Stimulated activated CD4-positive, alpha-beta T cell treated with anti-CD3 and anti-CD28 coated beads, Interleukin-15, amount 100 ng/mL, for 48 hours (primary cell): ENCODE measurements at regions not wholly inside any gene's neighbourhood (a gene's known extent, or its start where the extent isn't known, plus 50 kb on each side); places are given as distances from the start of the nearest gene placed in this dataset.

ENCODE experiments used
- DNase-seq, 2 donors: peaks; one replicate each; pipeline ENCODE4 v3.0.0-alpha.2; 2020; ENCODE audit warnings: low read depth in 2 of 2

GRCh38 chr3:28646435-28646834 is 297.8 kb upstream of the AZI2 start:
- DNase-seq, result no peak

- DNase-seq, result no peak
Measured at GRCh38 chr3:28649266-28649665, 300.6 kb upstream of the AZI2 start.

DNA sequence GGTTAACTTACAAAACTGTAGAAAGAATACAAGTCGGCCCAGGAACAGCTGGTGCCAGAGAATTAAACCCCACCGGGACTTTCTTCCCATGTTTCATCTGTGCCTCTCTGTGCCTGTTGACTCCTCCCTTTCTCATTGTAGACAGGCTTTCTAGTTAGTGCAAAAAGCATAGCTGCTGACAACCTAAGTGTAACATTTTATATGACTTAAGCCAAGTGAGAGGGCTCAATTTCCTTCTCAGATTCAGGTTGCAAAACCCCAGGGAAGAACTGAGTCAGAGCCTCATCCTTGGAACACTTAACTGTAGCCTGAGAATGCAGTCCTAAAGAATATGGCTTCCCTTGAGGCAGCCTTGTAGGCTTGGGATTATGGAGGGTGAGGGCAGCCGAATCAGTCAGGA is 302.5 kb upstream of the AZI2 start:
- no peak for DNase-seq

- no peak for DNase-seq
Measured at GRCh38 chr3:28664123-28664522, 315.5 kb upstream of the AZI2 start.

DNA sequence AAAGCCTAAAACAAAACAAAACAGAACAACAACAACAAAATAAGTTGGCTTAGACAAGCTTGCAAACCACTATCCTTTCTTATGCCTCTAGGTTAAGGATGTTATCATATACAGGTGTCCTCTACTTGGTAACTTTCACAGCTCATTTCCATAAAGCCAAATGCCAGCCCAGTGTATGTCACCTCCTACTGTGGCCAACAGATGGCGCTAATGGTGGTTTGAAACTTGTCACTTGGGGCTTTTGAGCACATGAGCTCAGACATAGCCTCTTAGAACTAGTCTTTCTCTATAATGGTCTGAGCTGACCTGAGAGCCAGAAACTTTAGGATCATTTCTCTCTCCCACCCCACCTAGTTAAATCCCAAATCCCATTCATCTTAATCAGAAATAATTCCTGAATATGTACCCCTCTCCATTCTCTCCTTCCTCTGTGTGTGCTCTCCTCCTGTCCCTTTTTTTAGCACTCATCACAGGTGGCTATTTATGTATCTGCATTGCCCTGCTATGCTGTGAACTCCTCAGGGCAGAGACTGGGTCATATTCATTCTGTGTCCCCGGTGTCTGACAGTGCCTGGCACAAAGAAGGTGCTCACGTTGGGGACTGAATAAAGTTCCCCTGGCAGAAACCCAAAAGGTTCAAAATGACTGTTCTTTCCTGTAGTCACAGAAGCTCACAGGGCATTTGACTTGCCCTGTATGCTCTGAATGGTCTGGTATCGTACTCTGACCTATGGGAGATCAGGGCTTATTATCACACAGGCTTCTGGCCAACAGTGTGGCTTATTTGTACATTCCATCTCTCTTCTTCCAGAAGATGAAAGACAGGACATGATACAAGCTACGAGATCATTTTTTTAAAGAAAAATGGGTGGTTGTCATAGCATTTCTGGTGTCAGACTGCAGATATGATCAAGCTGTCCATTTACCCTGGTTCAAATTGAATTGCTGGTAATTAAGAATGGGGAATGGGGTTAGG is 319.3 kb upstream of the AZI2 start:
- peak; percentile 18 to 31 for DNase-seq

- DNase-seq, result no peak
Measured at GRCh38 chr3:28669870-28670269, 321.2 kb upstream of the AZI2 start.

DNA sequence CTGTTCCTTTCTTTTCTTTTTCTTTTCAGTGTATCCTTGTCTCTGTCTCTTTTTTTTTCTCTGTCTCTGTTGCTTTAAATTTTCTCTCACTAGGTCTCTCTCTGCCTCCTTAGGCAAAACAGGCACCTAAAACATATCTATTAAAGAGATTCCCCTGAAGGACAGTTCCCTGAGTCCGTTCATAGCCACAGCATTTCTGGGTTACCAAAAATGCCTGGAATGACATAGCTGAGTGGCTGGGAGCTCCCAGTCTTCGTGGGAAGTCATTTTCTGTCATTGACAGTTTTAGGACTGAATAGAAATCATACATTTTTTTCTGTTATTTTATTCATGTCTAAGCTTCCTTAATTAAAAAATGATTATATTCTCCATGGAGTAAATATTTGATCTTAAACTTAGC is 323.8 kb upstream of the AZI2 start:
- DNase-seq, result no peak

DNA sequence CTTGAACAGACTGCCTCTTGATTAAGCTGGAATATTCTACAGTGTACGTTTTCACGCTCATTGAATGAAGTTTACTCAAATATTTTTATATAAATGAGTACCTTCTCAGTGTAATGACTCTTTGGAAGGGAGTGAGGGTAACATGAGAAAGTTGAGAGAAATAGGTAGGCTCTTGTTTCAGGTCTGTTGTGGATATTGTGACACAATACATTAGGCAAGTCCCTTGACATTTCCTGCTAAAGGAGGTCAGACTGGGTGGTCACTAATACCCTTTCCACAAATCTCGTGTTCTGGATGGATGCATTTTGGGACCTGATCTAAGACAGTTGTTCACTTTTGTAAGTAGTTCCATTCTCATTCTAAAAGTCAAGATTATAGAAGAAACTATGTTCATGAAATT is 324.8 kb upstream of the AZI2 start:
- no peak for DNase-seq

DNA sequence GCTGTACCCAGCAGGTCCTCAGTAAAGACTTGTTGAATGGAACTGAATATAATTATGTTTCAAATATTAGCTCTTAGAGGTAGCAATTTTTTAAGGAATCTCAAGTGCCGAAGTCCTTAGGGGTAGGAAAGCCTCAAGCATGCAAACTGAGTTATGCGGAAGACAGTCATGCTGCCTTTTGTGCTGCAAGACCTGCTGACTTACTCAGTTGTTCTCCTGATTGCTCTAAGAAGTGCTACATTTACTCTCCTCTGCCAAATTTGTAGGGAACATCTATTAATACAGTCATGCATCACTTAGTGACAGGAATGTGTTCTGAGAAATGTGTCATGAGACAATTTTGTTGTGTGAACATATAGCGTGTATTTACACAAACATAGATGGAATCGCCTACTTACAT is 325.6 kb upstream of the AZI2 start:
- DNase-seq, result no peak

DNA sequence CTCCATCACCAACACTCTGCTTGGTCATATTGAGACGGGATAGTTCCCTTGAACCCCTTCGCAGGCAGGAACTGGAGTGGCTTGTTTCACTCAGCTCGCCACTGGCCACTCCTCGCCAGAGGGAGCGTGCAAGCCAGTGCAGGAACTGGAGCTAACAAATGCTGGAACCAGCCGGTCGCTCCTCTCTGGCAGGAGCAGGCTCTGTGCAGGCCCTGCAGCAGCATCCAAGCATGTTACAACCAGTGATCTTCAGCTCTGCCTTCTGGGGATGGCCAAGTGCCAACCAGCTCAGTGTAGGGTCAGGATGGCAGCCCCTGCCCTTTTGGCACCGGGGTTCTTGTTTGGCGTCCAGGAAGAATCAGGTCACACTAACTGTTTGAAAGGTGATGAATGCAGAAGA is 329.0 kb upstream of the AZI2 start:
- no peak for DNase-seq

- no peak for DNase-seq
Measured at GRCh38 chr3:28678086-28678485, 329.5 kb upstream of the AZI2 start.

DNA sequence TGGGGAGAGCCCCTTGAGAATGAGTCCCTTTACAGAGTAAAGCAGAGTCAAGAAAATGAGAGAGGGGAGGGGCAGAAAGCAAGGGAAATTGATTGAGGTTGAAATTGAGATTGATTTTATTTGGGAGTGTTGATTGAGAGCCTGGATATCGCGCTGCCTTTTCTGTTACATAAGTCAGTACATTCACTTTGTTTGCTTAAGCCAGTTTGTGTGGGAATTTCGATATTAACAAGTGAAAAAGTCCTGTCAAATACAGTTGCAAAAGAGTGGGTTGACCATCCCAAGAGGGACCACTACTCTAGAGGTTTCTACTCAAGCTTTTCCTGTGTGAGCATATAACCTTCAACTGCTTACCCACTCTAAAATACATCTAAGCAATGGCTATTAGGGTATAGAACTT is 331.4 kb upstream of the AZI2 start:
- DNase-seq, result no peak

DNA sequence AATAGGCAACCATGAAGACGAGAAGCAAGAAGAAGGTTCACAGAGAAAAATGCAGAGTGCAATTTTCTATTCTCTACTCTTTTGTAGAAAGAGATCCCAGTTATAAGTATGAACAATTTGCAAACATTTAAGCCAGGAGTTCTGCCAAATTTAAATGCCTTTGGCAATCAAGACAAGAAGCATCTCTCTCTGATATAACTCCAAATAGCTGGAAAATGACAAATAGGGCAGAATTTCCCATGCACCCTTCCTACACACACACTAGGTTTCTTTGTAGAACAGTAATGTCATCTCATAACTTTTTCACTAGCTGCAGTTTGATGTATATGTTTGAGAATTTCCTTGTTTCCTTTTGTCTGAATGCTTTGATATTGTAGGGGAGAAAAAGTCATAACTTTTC is 333.5 kb upstream of the AZI2 start:
- no peak for DNase-seq

- no peak for DNase-seq
Measured at GRCh38 chr3:28690176-28690575, 341.6 kb upstream of the AZI2 start.

DNA sequence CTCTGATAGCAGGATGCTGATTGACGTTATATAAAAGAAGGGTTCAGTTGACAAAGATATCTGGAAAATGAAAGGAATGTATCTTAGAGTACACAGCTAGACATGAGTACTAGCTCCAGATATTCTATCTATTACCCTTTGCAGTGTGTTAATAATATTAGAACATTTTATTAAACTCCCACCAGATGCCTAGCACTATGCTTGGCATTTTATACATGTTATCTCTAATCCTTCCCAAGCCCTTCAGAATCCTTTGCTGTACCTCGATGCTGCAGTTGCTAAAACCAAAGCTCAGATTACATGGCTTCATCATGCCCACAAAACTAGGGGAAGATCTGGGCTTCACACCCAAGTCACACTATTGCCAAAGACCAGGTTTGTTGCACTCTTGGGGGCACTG is 350.1 kb upstream of the AZI2 start:
- no peak for DNase-seq

DNA sequence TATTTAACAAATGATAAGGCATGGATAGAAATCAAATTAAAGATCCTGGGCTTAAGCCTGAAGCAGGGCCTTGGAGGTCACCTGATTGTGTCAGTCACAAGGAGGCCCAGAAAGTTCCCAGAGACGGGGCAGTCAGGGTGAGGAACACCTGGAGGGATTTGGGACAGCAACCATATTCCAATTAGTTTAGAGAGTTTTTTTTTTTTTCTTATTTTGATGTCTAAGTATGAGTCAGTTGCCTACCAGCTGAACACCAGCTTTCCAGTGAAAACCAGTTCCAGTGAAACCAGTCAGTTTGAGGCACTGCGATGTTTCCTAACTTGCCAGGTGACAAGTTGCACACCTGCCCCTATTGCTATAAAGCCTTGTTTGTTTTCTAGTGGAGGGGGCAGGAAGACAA is 350.7 kb upstream of the AZI2 start:
- no peak for DNase-seq

DNA sequence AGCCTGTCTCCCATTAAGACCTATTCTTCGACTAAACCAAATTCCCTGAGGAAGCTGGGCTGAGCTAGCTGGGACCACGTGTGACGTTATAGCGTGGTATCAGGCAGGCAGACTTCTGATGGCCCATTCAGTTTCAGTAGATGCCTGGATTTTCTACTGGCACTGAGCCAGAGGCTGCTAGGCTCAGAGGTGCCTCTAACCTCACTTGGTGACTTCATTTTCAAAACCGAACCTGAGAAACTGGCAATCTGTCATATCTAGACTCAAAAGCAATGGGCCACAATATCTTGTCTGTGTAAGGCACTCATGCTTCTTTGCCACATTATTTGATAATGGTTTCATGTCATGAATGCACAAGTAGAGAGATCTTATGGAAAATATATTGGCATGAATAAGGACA is 352.1 kb upstream of the AZI2 start:
- DNase-seq, result no peak

GRCh38 chr3:28703843-28704242 is 355.2 kb upstream of the AZI2 start:
- no peak for DNase-seq

- DNase-seq, result no peak
Measured at GRCh38 chr3:28711293-28711692, 362.7 kb upstream of the AZI2 start.

GRCh38 chr3:28716939-28717338 is 368.3 kb upstream of the AZI2 start:
- DNase-seq, result no peak

DNA sequence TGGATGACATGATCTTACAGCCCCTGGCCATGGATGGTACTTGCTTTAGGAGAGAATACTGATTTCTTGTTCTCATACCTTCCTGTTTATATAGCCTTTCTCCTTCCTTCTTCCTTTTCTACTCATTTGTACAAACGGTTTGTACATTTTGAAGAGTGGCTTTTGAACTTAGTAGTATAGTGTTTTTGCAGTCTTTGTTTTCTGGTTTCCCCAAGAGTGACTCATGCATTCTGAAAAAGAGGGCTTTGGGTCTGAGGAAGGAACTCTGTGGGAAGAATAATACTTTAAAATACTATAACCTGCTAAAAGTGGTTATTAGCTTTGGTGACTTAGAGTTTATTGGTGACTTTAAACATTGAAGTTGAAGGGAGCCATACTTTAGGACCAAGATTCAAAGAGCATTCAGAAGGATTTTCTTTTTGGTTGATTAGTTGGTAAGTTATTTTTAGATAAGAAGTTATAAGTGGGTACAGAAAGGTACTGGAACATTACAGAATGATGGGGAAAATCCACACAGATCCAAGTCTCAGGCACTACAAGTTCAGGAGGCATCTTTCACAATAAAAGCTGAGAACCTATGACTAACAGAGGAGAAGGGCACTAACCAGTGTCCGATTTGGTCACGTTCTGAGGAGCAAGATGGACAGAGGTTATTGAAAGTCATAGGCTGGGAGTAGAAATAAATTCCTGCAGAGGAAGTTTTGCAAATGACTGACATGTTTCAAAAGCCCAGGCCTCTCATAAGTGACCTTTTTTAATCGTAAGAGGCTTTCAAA is 369.6 kb upstream of the AZI2 start:
- no peak for DNase-seq

GRCh38 chr3:28726840-28727239 is 378.2 kb upstream of the AZI2 start:
- DNase-seq, result no peak

- no peak for DNase-seq
Measured at GRCh38 chr3:28727307-28727706, 378.7 kb upstream of the AZI2 start.
